OCI-LY1 (cell line): ENCODE measurements at regions not wholly inside any gene's neighbourhood (a gene's known extent, or its start where the extent isn't known, plus 50 kb on each side); places are given as distances from the start of the nearest gene placed in this dataset.
"Not testable (repeated sequence)": the region's sequence is repeated elsewhere in the genome, so short reads cannot be mapped to it uniquely, and the experiment has no call there.

Experiments used
- H2AFZ ChIP-seq: fragments of 200-600 bp; sonication (generic), shearing (Covaris generic); 2 replicates; pipeline ENCODE4 v1.6.0; 2014; ENCODE audit warnings: antibody characterized with exemption, mild to moderate bottlenecking, low read length
- H3F3A ChIP-seq: fragments of 200-600 bp; sonication (generic), shearing (Covaris generic); 2 replicates; pipeline ENCODE4 v1.6.0; 2014; ENCODE audit warnings: mild to moderate bottlenecking, antibody characterized with exemption, low read length, moderate library complexity; ENCODE audit not compliant: insufficient read depth
- H3K27ac ChIP-seq: fragments of 200-600 bp; sonication (generic); 2 replicates; pipeline ENCODE4 v1.5.1; 2014; ENCODE audit warnings: low read length, mixed run types, mild to moderate bottlenecking, low read depth; ENCODE audit not compliant: poor library complexity, severe bottlenecking
- H3K27me3 ChIP-seq: fragments of 200-600 bp; sonication (generic); 2 replicates; pipeline ENCODE4 v1.6.0; 2014; ENCODE audit warnings: antibody characterized with exemption, mild to moderate bottlenecking, low read length, moderate library complexity; ENCODE audit not compliant: insufficient read depth
- H3K36me3 ChIP-seq: fragments of 200-600 bp; sonication (generic); 2 replicates; pipeline ENCODE4 v1.6.1; 2014; ENCODE audit warnings: mild to moderate bottlenecking, antibody characterized with exemption, low read length, moderate library complexity, mixed read lengths; ENCODE audit not compliant: insufficient read depth
- H3K4me1 ChIP-seq: fragments of 200-600 bp; sonication (generic); 2 replicates; pipeline ENCODE4 v1.5.1; 2014; ENCODE audit warnings: mild to moderate bottlenecking, low read length, moderate library complexity; ENCODE audit not compliant: insufficient read depth, severe bottlenecking
- H3K4me2 ChIP-seq: fragments of 200-600 bp; sonication (generic), shearing (Covaris generic); 2 replicates; pipeline ENCODE4 v1.6.1; 2014; ENCODE audit warnings: low read length
- H3K4me3 ChIP-seq: fragments of 200-600 bp; sonication (generic); 2 replicates; pipeline ENCODE4 v1.5.1; 2014; ENCODE audit warnings: low read length, low read depth, mild to moderate bottlenecking, mixed read lengths; ENCODE audit not compliant: poor library complexity, severe bottlenecking
- H3K79me2 ChIP-seq: fragments of 200-600 bp; shearing (Covaris generic); 2 replicates; pipeline ENCODE4 v1.6.1; 2016; ENCODE audit warnings: mixed run types, low read length, mixed read lengths; ENCODE audit not compliant: insufficient read depth
- H3K9ac ChIP-seq: fragments of 200-600 bp; sonication (generic), shearing (Covaris generic); 2 replicates; pipeline ENCODE4 v1.6.1; 2014; ENCODE audit warnings: mild to moderate bottlenecking, low read length, mixed read lengths
- H3K9me2 ChIP-seq: fragments of 200-600 bp; sonication (generic), shearing (Covaris generic); 2 replicates; pipeline ENCODE4 v1.6.1; 2014; ENCODE audit warnings: low read depth, mild to moderate bottlenecking, low read length, mixed read lengths
- H3K9me3 ChIP-seq: fragments of 200-600 bp; shearing (Covaris generic); 2 replicates; pipeline ENCODE4 v1.6.1; 2014; ENCODE audit warnings: low read length, mixed read lengths
- H4K20me1 ChIP-seq: fragments of 200-600 bp; sonication (generic), shearing (Covaris generic); 2 replicates; pipeline ENCODE4 v1.6.0; 2016; ENCODE audit warnings: mild to moderate bottlenecking, low read length; ENCODE audit not compliant: insufficient read depth
- EZH2 ChIP-seq: fragments of 200-600 bp; sonication (generic), shearing (Covaris generic); IDR thresholded peaks from 2 replicates; pipeline ENCODE4 v1.8.0; 2017; ENCODE audit warnings: borderline replicate concordance, mixed run types, mild to moderate bottlenecking, antibody characterized with exemption, low read length, moderate library complexity, mixed read lengths
- TF ChIP-seq, protein P1 (sequence below): fragments of 200-600 bp; sonication (generic), shearing (Covaris generic); IDR thresholded peaks from 2 replicates; pipeline ENCODE4 v1.5.1; 2017; ENCODE audit warnings: mild to moderate bottlenecking, antibody characterized with exemption, low read length, moderate library complexity, mixed read lengths

DNA sequence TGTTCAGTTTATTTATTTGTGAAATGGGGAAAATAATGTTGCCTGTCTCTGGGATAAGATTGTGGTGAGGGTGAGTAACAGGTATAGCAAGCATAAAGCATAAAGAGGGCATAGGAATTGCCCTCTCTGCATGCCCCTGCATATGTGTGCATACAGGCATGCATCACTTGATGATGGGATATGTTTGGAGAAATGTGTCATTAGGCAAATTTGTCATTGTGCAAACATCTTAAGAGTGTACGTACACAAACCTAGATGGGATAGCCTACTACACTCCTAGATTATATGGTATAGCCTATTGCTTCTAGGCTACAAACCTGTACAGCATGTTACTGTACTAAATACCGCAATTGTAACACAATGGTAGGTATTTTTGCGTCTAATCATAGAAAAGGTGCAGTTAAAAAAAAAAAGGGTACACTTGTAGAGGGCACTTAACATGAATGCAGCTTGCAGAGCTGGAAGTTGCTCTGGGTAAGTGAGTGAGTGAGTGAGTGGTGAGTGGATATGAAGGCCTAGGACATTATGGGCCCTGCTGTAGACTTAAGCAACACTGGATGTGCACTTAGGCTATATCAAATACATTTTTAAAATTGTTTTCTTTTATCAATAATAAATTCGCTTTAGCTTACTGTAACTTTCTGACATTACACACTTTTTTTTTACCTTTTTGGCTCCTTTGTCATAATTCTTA lies 386.5 kb upstream of the ANKRD30A start:
- Histone ChIP-seq H3F3A (no peaks in the 10 kb centered on the region), H2AFZ (no peak overlapping the region), H3K27ac (no peak overlapping the region), H3K4me3 (no peak overlapping the region), H3K9me3 (no peaks in the 10 kb centered on the region), H3K9ac (no peak overlapping the region), H3K4me2 (no peak overlapping the region), H3K4me1 (no peaks in the 10 kb centered on the region), H3K36me3 (no peaks in the 10 kb centered on the region), H3K9me2 (no peaks in the 10 kb centered on the region), H3K27me3 (no peaks in the 10 kb centered on the region), H3K79me2 (no peaks in the 10 kb centered on the region), H4K20me1 (no peaks in the 10 kb centered on the region)
- no peak for TF ChIP-seq EZH2
- TF ChIP-seq, protein P1, sequence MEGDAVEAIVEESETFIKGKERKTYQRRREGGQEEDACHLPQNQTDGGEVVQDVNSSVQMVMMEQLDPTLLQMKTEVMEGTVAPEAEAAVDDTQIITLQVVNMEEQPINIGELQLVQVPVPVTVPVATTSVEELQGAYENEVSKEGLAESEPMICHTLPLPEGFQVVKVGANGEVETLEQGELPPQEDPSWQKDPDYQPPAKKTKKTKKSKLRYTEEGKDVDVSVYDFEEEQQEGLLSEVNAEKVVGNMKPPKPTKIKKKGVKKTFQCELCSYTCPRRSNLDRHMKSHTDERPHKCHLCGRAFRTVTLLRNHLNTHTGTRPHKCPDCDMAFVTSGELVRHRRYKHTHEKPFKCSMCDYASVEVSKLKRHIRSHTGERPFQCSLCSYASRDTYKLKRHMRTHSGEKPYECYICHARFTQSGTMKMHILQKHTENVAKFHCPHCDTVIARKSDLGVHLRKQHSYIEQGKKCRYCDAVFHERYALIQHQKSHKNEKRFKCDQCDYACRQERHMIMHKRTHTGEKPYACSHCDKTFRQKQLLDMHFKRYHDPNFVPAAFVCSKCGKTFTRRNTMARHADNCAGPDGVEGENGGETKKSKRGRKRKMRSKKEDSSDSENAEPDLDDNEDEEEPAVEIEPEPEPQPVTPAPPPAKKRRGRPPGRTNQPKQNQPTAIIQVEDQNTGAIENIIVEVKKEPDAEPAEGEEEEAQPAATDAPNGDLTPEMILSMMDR = no peak

DNA sequence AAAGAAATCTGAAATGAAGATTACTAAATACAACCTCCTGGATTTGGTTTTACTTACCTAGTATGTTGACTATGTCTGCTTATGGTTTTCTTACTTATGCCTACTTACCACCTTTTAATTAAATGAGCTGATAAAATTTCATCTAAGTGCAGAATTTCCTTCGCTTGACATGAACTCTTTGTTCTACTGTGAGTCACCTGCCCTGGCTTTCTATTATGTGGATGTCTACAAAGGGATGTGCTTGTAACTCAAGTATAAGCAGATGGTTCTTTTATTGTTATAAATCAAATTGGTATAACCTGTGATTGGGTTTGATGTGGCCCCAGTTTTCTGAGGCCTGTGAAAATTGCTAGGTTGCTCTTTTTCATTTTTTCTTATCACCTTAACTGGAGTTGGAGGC lies 389.1 kb upstream of the ANKRD30A start:
- Histone ChIP-seq H3K4me1 (no peaks in the 10 kb centered on the region), H3K9ac (no peak overlapping the region)

DNA sequence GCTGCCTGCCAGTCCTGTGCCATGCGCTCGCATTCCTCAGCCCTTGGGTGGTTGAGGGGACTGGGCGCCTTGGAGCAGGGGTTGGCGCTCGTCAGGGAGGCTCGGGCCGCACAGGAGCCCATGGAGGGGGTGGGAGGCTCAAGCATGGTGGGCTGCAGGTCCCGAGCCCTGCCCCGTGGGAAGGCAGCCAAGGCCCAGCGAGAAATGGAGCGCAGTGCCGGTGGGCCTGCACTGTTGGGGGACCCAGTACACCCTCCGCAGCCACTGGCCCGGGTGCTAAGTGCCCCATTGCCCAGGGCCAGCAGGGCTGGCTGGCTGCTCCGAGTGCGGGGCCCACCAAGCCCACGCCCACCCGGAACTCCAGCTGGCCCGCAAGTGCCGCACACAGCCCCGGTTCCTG lies 390.8 kb upstream of the ANKRD30A start:
- not testable (repeated sequence) for H3K27me3 ChIP-seq, H3K27ac ChIP-seq, H3K4me1 ChIP-seq, H3K9ac ChIP-seq, H4K20me1 ChIP-seq, H3K9me3 ChIP-seq, H2AFZ ChIP-seq, H3K36me3 ChIP-seq, H3F3A ChIP-seq, H3K79me2 ChIP-seq, H3K9me2 ChIP-seq, H3K4me2 ChIP-seq, H3K4me3 ChIP-seq

More for the DNA sequence above, 389.1 kb upstream of the ANKRD30A start:
- H4K20me1 ChIP-seq = no peaks in the 10 kb centered on the region
- no peaks in the 10 kb centered on the region for H3K9me2 ChIP-seq
- no peaks in the 10 kb centered on the region for H3K79me2 ChIP-seq
- H3K27me3 ChIP-seq = no peaks in the 10 kb centered on the region
- H3K4me3 ChIP-seq = no peak overlapping the region
- no peaks in the 10 kb centered on the region for H3K9me3 ChIP-seq
- no peaks in the 10 kb centered on the region for H3K36me3 ChIP-seq
- no peak overlapping the region for H3K27ac ChIP-seq
- TF ChIP-seq, protein P1 = no peak
- TF ChIP-seq EZH2 = no peak
- H3K4me2 ChIP-seq = no peak overlapping the region
- no peaks in the 10 kb centered on the region for H3F3A ChIP-seq
- H2AFZ ChIP-seq = no peak overlapping the region

DNA sequence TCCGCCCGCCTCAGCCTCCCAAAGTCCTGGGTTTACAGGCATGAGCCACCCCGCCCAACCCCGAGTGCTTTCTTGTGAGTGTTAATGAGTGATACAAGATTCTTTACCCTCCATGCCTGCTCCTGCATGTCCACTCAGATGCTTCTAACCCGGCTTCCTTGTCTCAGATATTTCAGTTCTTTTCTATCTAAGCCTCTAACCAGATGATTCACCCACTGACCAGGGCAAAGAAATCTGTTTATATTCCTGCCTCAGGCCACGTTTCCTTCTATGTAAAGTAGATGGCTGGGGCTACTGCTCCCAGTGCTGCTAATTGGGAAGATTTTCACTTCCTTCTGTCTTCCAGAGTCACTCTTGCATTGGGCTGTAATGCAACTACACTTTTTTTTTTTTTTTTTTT lies 395.1 kb upstream of the ANKRD30A start:
- Histone ChIP-seq H3K27ac (no peak overlapping the region), H2AFZ (no peak overlapping the region), H4K20me1 (no peaks in the 10 kb centered on the region), H3K9ac (no peak overlapping the region), H3K9me2 (no peaks in the 10 kb centered on the region), H3F3A (no peaks in the 10 kb centered on the region), H3K27me3 (no peaks in the 10 kb centered on the region), H3K4me3 (no peak overlapping the region), H3K4me2 (no peak overlapping the region), H3K4me1 (no peaks in the 10 kb centered on the region), H3K79me2 (no peaks in the 10 kb centered on the region), H3K36me3 (no peaks in the 10 kb centered on the region), H3K9me3 (no peaks in the 10 kb centered on the region)
- TF ChIP-seq, protein P1 = no peak
- TF ChIP-seq EZH2 = no peak
